ENCODE measurements at regions not wholly inside any gene's neighbourhood (a gene's known extent, or its start where the extent isn't known, plus 50 kb on each side); places are given as distances from the start of the nearest gene placed in this dataset.
"Not testable (repeated sequence)": the region's sequence is repeated elsewhere in the genome, so short reads cannot be mapped to it uniquely, and the experiment has no call there.

DNA sequence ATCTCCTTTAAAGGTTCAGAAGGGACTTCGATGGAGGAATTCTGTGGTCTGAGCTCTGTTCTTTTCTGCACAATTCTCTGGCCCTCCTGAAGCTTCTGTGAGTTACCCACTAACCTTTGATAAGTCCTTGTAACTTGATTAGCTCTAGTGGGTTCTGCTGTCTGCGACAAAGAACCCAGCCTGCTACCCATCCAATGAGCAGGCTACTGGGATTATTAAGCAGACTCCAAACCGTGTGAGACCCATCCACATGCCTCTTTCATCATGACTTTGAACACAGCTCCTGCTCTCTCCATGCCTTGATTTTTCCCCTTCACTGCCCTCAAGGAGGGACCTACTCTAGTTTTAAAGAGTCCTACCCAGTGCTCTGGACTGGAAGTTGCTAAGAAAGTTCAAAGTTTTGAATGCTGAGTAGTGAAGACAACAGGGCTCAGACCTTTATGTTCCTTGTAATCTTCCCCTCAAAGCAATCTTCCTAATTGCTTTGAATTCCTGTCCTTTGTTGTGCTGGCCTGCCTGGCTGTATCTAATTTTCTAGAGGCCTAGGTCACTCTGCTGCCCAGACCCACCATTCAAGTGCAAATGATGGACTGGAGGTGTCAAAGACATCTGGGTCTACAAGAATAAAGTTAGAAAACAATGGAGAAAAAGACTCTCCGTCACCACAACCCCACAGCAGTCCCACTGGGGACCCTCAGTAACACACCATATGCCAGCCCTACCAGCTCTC, 146.9 kb downstream of the RHOU start:
- H3K9me3 Mint-ChIP-seq: peaks cover 15% of the 10 kb centered on the region
- H3K4me1 Mint-ChIP-seq (ENCODE audit: low read depth): no peaks in the 10 kb centered on the region
- H3K27ac Mint-ChIP-seq: no peak overlapping the region
- H3K27me3 Mint-ChIP-seq (ENCODE audit: low read depth): peaks cover 4% of the 10 kb centered on the region
- no peak overlapping the region for H3K4me3 Mint-ChIP-seq
- H3K36me3 Mint-ChIP-seq (ENCODE audit: low read depth): peaks cover 4% of the 10 kb centered on the region

DNA sequence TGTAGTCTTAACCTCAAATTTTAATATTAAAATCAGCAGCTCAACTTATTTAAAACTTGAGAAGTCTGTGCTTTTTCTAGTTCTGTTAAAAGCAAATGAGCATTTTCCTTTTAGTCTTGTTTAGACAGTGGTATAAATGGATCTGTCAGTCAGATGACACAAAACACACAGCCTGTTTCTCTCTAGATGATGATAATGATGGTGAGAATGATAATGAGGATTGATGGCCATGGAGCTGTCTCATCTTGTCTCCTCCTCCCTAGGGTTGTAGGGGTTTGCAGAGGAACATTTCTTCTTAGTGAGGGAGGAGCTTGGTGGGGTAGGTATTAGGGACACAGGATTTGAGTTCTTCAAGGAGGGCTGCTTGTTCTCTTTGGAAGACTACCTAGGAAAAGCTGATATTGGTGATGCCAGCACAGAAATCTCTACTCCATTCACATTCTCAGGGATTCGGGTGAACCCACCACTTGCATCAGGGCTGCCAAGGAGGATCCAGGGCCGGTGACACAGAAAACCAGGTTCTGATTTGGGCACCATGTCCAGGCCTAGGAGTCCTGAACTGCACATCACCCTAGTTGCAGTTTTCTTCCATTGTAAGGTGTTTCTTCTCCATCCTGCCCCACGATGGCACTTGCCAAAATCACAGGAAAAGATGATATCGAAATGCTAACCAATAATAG, 147.6 kb downstream of the RHOU start:
- H3K36me3 Mint-ChIP-seq (ENCODE audit: low read depth): peaks cover 4% of the 10 kb centered on the region
- H3K4me3 Mint-ChIP-seq: no peak overlapping the region
- no peak overlapping the region for H3K27ac Mint-ChIP-seq
- peaks cover 15% of the 10 kb centered on the region for H3K9me3 Mint-ChIP-seq
- peaks cover 4% of the 10 kb centered on the region for H3K27me3 Mint-ChIP-seq (ENCODE audit: low read depth)
- no peaks in the 10 kb centered on the region for H3K4me1 Mint-ChIP-seq (ENCODE audit: low read depth)

DNA sequence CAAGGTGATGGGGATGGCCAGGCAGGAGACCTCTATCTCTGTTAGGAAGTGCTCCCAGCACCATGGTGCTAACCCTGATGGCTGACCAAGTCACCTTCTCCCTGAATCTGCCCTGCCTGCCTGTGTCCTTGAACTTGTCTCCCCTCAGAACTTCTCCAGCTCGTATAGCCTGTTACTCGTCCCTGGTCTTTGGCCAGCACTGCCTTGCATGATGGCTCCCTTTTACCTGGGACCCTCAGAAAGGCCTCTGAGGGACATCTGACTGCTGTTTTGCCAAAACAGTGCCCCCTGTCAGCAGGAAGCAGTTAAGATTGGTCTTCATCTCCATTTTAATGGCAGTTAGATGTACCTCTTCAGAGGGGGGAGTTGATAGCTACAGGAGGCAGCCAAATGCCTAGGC, 148.3 kb downstream of the RHOU start:
- Mint-ChIP-seq H3K9me3 (peaks cover 15% of the 10 kb centered on the region), H3K4me1 (ENCODE audit: low read depth) (no peaks in the 10 kb centered on the region), H3K36me3 (ENCODE audit: low read depth) (peaks cover 4% of the 10 kb centered on the region), H3K4me3 (no peak overlapping the region), H3K27me3 (ENCODE audit: low read depth) (peaks cover 7% of the 10 kb centered on the region), H3K27ac (no peak overlapping the region)

DNA sequence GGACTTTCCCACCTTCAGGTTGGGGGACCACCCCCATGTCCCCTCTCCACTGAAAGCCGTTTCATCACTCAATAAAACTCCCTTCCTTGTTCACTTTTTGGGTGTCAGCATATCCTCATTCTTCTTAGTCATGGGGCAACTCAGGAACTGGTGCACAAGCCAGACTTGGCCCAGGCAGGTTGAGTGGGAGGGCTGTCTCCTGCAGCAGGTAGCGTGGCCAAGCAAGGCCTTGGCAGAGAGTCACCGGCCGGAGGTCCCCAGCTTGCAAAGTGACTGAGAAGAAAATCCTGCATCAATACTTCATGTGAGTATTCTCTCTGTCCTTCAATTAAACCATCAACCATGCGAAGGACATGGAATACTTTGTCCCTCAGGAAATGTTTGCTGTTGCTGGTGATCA, 148.9 kb downstream of the RHOU start:
- Mint-ChIP-seq H3K36me3 (ENCODE audit: low read depth) (peaks cover 3% of the 10 kb centered on the region), H3K4me1 (ENCODE audit: low read depth) (peaks cover 2% of the 10 kb centered on the region), H3K27me3 (ENCODE audit: low read depth) (peaks cover 6% of the 10 kb centered on the region), H3K27ac (no peak overlapping the region), H3K4me3 (no peak overlapping the region), H3K9me3 (peaks cover 12% of the 10 kb centered on the region)

DNA sequence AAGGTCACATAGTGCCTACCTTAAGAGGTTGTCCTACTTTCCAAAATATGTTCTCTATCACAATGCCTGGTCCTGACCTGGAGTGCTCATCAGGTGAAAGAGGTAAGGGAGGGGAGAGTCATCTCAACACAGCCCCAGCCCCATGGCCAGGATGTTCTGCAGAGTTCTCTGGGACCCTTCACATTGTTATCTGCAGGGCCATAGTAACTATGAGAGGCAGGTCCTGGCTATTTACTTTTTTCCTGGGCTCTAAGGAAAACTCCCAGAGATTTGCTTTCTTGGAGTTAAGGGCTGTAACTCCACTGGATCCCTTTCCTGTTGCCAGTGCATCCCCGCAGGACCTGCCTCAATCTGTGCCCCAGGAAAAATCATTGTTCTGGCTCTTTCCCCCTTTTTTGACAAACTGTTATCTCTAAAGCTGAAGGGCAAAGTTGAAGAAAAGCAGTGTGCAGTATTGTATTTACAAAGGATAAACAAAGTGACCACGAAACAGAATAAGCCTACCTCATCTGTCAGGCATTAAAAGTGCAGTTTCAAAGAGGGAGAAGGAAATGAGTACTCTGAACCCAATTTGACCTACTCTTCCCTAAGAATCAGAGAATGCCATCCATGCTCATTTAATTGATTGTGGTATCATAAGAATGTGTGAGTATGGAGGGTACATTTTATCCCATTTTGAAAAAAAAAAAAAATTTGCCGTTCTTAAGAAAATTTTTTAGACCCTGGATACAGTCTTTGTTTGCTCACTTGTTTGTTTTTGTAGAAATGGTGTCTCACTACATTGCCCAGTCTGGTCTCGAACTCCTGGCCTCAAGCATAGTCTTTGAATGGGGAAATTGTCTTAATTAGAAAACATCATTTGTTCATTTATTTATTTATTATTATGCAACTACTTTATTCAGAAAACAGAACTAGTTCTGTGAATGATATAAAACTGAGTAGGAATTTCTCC, 149.6 kb downstream of the RHOU start:
- no peak overlapping the region for H3K4me3 Mint-ChIP-seq
- H3K4me1 Mint-ChIP-seq (ENCODE audit: low read depth): peaks cover 8% of the 10 kb centered on the region
- peaks cover 11% of the 10 kb centered on the region for H3K9me3 Mint-ChIP-seq
- peaks cover 2% of the 10 kb centered on the region for H3K36me3 Mint-ChIP-seq (ENCODE audit: low read depth)
- H3K27ac Mint-ChIP-seq: no peak overlapping the region
- H3K27me3 Mint-ChIP-seq (ENCODE audit: low read depth): peaks cover 6% of the 10 kb centered on the region

DNA sequence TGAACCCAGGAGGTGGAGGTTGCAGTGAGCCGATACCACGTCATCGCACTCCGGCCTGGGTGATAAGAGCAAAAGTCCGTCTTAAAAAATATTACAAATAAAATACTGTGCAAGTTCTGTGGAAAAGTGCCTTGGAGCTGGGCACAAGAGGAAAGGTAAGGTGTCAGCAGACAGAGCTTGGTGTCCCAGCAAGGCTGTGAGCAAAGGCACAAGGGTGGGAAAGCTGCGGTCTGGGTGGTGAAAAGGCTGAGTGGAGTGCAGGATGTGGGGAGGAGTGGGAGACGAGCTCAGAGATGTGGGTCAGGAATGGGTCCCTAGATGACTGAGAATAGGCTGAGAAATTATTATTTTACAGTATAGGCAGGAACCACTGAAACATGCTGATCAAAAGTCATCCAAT, 150.6 kb downstream of the RHOU start:
- Mint-ChIP-seq H3K36me3 (ENCODE audit: low read depth) (peaks cover 2% of the 10 kb centered on the region), H3K4me1 (ENCODE audit: low read depth) (peaks cover 16% of the 10 kb centered on the region), H3K9me3 (peaks cover 11% of the 10 kb centered on the region), H3K4me3 (no peak overlapping the region), H3K27me3 (ENCODE audit: low read depth) (peaks cover 14% of the 10 kb centered on the region), H3K27ac (no peak overlapping the region)

DNA sequence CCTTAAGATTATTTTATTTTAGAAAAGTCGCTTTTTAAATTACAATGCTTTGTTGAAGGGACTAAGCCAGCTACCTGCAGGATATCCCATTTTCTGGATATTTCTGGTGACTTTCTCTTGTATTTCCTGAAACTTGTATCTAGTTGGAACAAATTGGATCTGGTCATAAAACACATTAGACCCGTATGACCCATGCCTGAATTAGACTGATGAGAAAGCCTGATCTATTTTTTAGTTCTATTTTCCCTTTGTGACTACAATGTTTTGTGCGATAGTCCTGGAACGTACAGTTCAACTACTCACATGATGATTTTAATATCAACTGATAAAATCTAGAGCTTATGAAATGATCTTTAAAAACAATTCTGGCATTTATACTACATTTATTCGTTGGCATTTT, 151.8 kb downstream of the RHOU start:
- H3K9me3 Mint-ChIP-seq: peaks cover 11% of the 10 kb centered on the region
- no peak overlapping the region for H3K4me3 Mint-ChIP-seq
- peaks cover 18% of the 10 kb centered on the region for H3K4me1 Mint-ChIP-seq (ENCODE audit: low read depth)
- H3K27ac Mint-ChIP-seq: no peak overlapping the region
- H3K27me3 Mint-ChIP-seq (ENCODE audit: low read depth): peaks cover 18% of the 10 kb centered on the region
- H3K36me3 Mint-ChIP-seq (ENCODE audit: low read depth): peaks cover 2% of the 10 kb centered on the region

DNA sequence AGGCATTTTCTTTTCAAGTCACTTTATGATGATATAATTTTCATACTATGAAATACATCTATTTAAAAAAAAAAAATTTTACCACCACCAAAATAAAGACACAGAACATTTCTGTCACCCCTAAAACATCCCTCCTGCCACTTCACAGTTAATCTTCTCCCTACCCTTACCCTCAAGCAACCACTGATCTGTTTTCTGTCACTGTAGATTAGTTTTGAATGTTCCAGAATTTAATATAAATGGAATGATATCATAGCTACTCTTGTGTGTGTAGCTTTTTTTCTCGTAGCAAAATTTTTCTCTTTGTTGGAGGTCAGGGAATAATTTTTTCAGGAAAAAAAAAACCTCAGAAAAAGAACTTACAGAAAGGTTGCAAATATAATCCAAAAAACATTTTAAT, 152.7 kb downstream of the RHOU start:
- H3K27ac Mint-ChIP-seq: no peak overlapping the region
- no peaks in the 10 kb centered on the region for H3K36me3 Mint-ChIP-seq (ENCODE audit: low read depth)
- peaks cover 11% of the 10 kb centered on the region for H3K9me3 Mint-ChIP-seq
- no peak overlapping the region for H3K4me3 Mint-ChIP-seq
- peaks cover 18% of the 10 kb centered on the region for H3K27me3 Mint-ChIP-seq (ENCODE audit: low read depth)
- peaks cover 18% of the 10 kb centered on the region for H3K4me1 Mint-ChIP-seq (ENCODE audit: low read depth)

DNA sequence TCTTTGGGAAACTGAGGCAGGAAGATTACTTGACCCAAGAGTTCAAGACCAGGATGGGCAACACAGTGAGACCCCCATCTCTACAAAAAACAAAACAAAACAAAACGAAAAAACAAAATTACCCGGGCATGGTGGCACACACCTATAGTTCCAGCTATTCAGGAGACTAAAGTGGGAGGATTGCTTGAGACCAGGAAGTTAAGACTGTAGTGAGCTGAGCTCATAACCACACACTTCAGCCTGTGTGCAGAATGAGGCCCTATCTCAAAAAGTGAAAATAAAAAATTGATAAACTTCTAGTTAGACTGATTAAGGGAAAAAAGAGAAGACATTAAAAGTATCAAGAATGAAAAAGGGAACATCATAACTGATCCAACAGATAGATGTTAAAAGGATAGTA, 154.0 kb downstream of the RHOU start:
- H3K4me1 Mint-ChIP-seq (ENCODE audit: low read depth): peaks cover 18% of the 10 kb centered on the region
- no peaks in the 10 kb centered on the region for H3K36me3 Mint-ChIP-seq (ENCODE audit: low read depth)
- H3K27me3 Mint-ChIP-seq (ENCODE audit: low read depth): peaks cover 18% of the 10 kb centered on the region
- no peak overlapping the region for H3K27ac Mint-ChIP-seq
- peaks cover 3% of the 10 kb centered on the region for H3K9me3 Mint-ChIP-seq
- H3K4me3 Mint-ChIP-seq: no peak overlapping the region

DNA sequence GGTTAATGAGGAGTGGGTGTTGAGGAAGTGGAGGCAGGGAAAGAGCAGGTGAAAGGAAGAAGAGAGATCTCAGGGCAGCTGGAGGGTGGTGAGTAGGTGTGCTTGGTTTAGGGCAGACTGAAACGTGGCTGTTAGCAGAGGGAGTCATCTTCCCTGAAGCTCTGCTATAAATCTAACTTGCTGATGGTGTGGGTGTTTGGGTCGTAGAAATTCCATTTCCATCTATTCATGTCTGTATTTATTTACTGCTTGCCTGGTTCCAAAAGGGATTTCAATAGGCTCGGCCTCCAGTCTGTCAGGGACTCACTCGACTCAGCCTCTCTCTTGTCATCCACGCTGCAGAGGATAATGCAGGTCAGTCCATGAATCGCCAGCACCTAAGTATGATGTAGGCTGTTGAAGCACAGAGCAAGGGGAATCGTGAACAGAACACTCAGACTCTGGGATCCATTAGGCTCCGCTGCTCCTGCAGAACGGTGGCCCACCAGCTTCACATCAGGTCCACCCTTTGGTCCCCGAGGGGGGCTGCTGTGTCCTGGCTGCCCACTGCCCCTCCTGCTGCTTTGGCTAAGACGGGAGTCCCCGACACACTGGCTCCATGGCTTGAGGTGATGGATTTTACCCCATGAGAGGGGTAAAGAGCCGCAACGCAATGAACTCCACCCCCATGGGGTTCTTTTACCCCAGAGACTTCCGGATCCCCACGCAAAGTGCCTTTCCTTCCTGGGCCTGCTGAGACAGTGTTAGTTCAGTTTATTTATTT, 156.2 kb downstream of the RHOU start:
- Mint-ChIP-seq H3K4me3 (no peak overlapping the region), H3K4me1 (ENCODE audit: low read depth) (peaks cover 18% of the 10 kb centered on the region), H3K36me3 (ENCODE audit: low read depth) (no peaks in the 10 kb centered on the region), H3K9me3 (no peaks in the 10 kb centered on the region), H3K27ac (no peak overlapping the region), H3K27me3 (ENCODE audit: low read depth) (peaks cover 18% of the 10 kb centered on the region)

DNA sequence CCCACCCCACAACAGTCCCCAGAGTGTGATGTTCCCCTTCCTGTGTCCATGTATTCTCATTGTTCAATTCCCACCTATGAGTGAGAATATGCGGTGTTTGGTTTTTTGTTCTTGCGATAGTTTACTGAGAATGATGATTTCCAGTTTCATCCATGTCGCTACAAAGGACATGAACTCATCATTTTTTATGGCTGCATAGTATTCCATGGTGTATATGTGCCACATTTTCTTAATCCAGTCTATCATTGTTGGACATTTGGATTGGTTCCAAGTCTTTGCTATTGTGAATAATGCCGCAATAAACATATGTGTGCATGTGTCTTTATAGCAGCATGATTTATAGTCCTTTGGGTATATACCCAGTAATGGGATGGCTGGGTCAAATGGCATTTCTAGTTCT, 156.9 kb downstream of the RHOU start:
- not testable (repeated sequence) for H3K4me3 Mint-ChIP-seq; H3K36me3 Mint-ChIP-seq (ENCODE audit: low read depth); H3K27ac Mint-ChIP-seq; H3K9me3 Mint-ChIP-seq
- H3K4me1 Mint-ChIP-seq (ENCODE audit: low read depth): peaks cover 18% of the 10 kb centered on the region
- peaks cover 18% of the 10 kb centered on the region for H3K27me3 Mint-ChIP-seq (ENCODE audit: low read depth)

DNA sequence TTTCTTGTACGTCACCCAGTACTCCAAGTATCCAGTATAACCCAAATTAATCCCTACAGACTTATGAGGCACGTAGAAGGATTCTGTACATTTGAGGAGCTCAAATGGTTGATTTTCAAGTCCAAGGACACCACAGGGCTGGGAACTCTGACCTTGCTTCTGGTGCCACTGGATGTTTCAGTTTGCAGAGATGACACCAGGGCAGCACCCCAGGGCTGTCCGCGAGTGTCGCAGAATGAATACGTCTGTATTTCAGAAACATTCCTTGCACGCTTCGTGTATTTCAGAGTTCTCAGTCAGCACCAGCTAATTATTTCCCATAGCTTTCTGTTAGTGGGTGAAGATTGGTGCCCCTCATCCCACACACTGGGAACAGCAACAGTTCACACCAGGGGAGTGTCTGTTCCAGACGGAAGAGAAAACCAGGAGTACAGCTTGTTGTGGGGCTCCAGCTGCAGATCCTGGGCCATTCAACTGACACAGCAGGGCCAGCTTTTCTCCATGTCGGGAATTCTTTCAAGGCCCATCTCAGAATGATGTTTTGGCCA, 159.2 kb downstream of the RHOU start:
- Mint-ChIP-seq H3K4me3 (no peak overlapping the region), H3K27me3 (ENCODE audit: low read depth) (peaks cover 13% of the 10 kb centered on the region), H3K4me1 (ENCODE audit: low read depth) (peaks cover 13% of the 10 kb centered on the region), H3K27ac (no peak overlapping the region), H3K9me3 (no peaks in the 10 kb centered on the region), H3K36me3 (ENCODE audit: low read depth) (no peaks in the 10 kb centered on the region)

DNA sequence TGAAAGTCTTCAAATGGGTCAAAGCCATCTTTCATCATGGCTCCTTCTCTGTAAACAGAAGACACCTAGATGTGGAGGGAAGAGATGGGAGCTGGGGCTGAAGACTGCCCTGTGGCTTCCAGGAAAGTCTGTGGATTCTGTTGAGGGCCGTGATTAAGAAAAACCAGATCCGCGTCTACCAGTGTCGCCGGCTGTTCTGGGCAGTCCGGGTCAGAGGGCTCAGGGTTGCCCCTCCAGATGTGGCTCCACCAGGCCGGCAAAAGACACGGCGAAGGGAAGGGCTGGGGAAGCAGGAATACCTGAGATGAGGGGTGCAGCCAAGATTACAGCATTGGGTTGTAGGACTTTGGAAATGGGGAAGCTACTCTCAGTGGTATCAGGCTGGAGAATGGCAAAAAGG, 162.6 kb downstream of the RHOU start:
- H3K27me3 Mint-ChIP-seq (ENCODE audit: low read depth): peaks cover 11% of the 10 kb centered on the region
- H3K4me3 Mint-ChIP-seq: no peak overlapping the region
- H3K36me3 Mint-ChIP-seq (ENCODE audit: low read depth): no peaks in the 10 kb centered on the region
- no peaks in the 10 kb centered on the region for H3K9me3 Mint-ChIP-seq
- no peak overlapping the region for H3K27ac Mint-ChIP-seq
- no peaks in the 10 kb centered on the region for H3K4me1 Mint-ChIP-seq (ENCODE audit: low read depth)

DNA sequence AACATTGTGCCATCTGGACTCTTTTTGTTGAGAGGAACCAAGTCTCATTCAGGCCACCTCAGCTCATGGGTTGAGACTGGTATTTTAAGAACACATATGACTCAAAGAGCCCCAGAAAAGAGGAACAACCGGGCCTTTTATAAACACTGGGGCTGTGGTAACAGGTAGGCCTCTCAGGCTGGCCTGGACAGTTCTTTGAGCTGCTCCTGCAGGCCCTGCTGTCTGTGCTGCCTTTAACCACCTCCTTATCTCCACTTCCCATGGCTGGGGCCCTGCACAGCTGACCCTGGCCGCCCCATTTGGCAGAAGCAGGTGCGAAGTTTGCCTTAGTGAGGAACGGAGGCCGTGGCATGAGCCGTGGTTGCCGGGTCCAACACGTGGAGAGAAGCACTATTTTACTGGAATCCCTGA, 163.3 kb downstream of the RHOU start:
- Mint-ChIP-seq H3K4me1 (ENCODE audit: low read depth) (no peaks in the 10 kb centered on the region), H3K27me3 (ENCODE audit: low read depth) (peaks cover 11% of the 10 kb centered on the region), H3K9me3 (no peaks in the 10 kb centered on the region), H3K27ac (no peak overlapping the region), H3K4me3 (no peak overlapping the region), H3K36me3 (ENCODE audit: low read depth) (no peaks in the 10 kb centered on the region)
